ENCODE measurements at regions not wholly inside any gene's neighbourhood (a gene's known extent, or its start where the extent isn't known, plus 50 kb on each side); places are given as distances from the start of the nearest gene placed in this dataset.
A peak's percentile ranks its signal among the peaks of the same experiment; 100 is the strongest.

GRCh38 chr2:12649602-12650400, 66.9 kb upstream of the TRIB2 start:
- Mint-ChIP-seq H3K4me3 (ENCODE audit: unreplicated experiment) (no peak overlapping the region), H3K9me3 (ENCODE audit: low read depth) (peaks cover 3% of the 10 kb centered on the region), H3K4me1 (ENCODE audit: low read depth) (no peaks in the 10 kb centered on the region), H3K36me3 (ENCODE audit: low read depth) (no peaks in the 10 kb centered on the region), H3K27ac (ENCODE audit: unreplicated experiment) (no peak overlapping the region), H3K27me3 (ENCODE audit: low read depth) (peaks cover 14% of the 10 kb centered on the region)
- peak; percentile 76 for DNase-seq (ENCODE audit: low spot score)
- TF ChIP-seq CTCF (IDR thresholded peaks at IDR 0.05): no peak

- H3K27me3 Mint-ChIP-seq (ENCODE audit: low read depth): peaks cover 14% of the 10 kb centered on the region
- peaks cover 3% of the 10 kb centered on the region for H3K9me3 Mint-ChIP-seq (ENCODE audit: low read depth)
- no peaks in the 10 kb centered on the region for H3K4me1 Mint-ChIP-seq (ENCODE audit: low read depth)
- no peak for DNase-seq (ENCODE audit: low spot score)
- H3K36me3 Mint-ChIP-seq (ENCODE audit: low read depth): no peaks in the 10 kb centered on the region
- no peak for TF ChIP-seq CTCF (IDR thresholded peaks at IDR 0.05)
- H3K27ac Mint-ChIP-seq (ENCODE audit: unreplicated experiment): no peak overlapping the region
- H3K4me3 Mint-ChIP-seq (ENCODE audit: unreplicated experiment): no peak overlapping the region
Observed at GRCh38 chr2:12651641-12652040, 65.1 kb upstream of the TRIB2 start.

GRCh38 chr2:12652723-12653122, 64.0 kb upstream of the TRIB2 start:
- no peak for DNase-seq (ENCODE audit: low spot score)
- Mint-ChIP-seq H3K4me1 (ENCODE audit: low read depth) (no peaks in the 10 kb centered on the region), H3K9me3 (ENCODE audit: low read depth) (no peaks in the 10 kb centered on the region), H3K36me3 (ENCODE audit: low read depth) (no peaks in the 10 kb centered on the region), H3K27me3 (ENCODE audit: low read depth) (peaks cover 14% of the 10 kb centered on the region), H3K4me3 (ENCODE audit: unreplicated experiment) (no peak overlapping the region), H3K27ac (ENCODE audit: unreplicated experiment) (no peak overlapping the region)
- no peak for TF ChIP-seq CTCF (IDR thresholded peaks at IDR 0.05)

GRCh38 chr2:12657560-12657959, 59.2 kb upstream of the TRIB2 start:
- Mint-ChIP-seq H3K4me1 (ENCODE audit: low read depth) (no peaks in the 10 kb centered on the region), H3K4me3 (ENCODE audit: unreplicated experiment) (no peak overlapping the region), H3K36me3 (ENCODE audit: low read depth) (no peaks in the 10 kb centered on the region), H3K27me3 (ENCODE audit: low read depth) (no peaks in the 10 kb centered on the region), H3K9me3 (ENCODE audit: low read depth) (peaks cover 5% of the 10 kb centered on the region), H3K27ac (ENCODE audit: unreplicated experiment) (no peak overlapping the region)
- DNase-seq (ENCODE audit: low spot score): no peak
- no peak for TF ChIP-seq CTCF (IDR thresholded peaks at IDR 0.05)

- no peak for DNase-seq (ENCODE audit: low spot score)
- Mint-ChIP-seq H3K27me3 (ENCODE audit: low read depth) (no peaks in the 10 kb centered on the region), H3K9me3 (ENCODE audit: low read depth) (peaks cover 5% of the 10 kb centered on the region), H3K36me3 (ENCODE audit: low read depth) (no peaks in the 10 kb centered on the region), H3K4me1 (ENCODE audit: low read depth) (no peaks in the 10 kb centered on the region), H3K4me3 (ENCODE audit: unreplicated experiment) (no peak overlapping the region), H3K27ac (ENCODE audit: unreplicated experiment) (no peak overlapping the region)
- no peak for TF ChIP-seq CTCF (IDR thresholded peaks at IDR 0.05)
Observed at GRCh38 chr2:12658310-12658945, 58.3 kb upstream of the TRIB2 start.

Data from chondrocyte (in vitro differentiated cells).